ENCODE measurements at regions not wholly inside any gene's neighbourhood (a gene's known extent, or its start where the extent isn't known, plus 50 kb on each side); places are given as distances from the start of the nearest gene placed in this dataset.

DNA sequence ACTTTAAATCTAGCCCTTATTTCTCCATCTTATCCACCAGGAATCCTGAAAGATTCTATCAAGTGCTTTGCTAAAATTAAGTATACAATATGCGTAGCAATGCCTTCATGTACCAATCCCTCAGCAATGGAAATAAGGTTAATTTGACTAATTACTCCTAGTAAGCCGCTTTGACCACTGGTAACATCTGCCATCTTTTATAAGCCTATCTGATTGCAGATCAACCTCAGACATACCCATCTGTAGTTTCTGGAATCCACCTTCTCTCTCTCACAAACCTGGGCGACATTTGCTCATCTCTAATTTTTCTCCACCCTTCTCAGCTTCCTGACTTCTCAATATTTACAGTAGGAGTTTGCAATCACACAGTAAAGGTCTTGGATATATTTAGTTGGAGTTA is 138.8 kb upstream of the CRHR1 start:
- Histone ChIP-seq H3K4me1 (no peaks in the 10 kb centered on the region), H3K27me3 (ENCODE audit: low read depth) (peaks cover 3% of the 10 kb centered on the region; the same call in 1 of the 2 replicates), H3K4me3 (no peak overlapping the region), H3K9me3 (no peaks in the 10 kb centered on the region), H3K36me3 (replicated peaks) (no peaks in the 10 kb centered on the region)
- in situ Hi-C loops (cut with MboI; ENCODE audit: low sequenced_read_pairs), result loop anchor here (25.0 kb wide), 1 partner anchor 208 kb away; the partner anchor contains the start of gene ARHGAP27
- DNase-seq (ENCODE audit: low spot score in 2 of 2), result no peak

GRCh38 chr17:45646288-45646988 is 137.7 kb upstream of the CRHR1 start:
- H3K27me3 ChIP-seq (ENCODE audit: low read depth), result peaks cover 3% of the 10 kb centered on the region; the same call in 1 of the 2 replicates
- no peaks in the 10 kb centered on the region for H3K4me1 ChIP-seq
- no peaks in the 10 kb centered on the region for H3K36me3 ChIP-seq (replicated peaks)
- H3K4me3 ChIP-seq, result no peak overlapping the region
- in situ Hi-C loops (cut with MboI; ENCODE audit: low sequenced_read_pairs), result loop anchor here (25.0 kb wide), 1 partner anchor 209 kb away; the partner anchor contains the start of gene ARHGAP27
- H3K9me3 ChIP-seq, result no peaks in the 10 kb centered on the region
- DNase-seq (ENCODE audit: low spot score in 2 of 2), result no peak

DNA sequence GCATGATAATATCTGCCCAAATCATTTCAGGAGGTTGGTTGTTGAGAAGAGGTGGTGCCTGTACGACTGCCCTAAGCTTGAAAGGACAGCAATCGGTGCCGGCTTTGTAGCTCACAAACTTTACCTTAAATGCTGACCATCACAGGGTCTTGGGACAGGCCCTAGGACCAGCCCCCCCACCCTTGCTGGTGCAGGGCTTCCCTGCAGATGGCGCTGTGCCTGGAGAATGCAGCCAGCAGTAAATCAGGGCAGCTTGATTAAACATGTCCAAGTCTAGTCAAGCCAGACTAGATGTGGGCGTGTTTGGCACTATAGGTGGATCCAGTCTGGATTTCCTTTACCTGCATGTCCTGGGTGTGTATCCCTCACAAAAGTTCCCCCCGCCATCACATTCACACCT is 135.5 kb upstream of the CRHR1 start:
- Histone ChIP-seq H3K4me3 (no peak overlapping the region), H3K27me3 (ENCODE audit: low read depth) (peaks cover 3% of the 10 kb centered on the region; the same call in 1 of the 2 replicates), H3K36me3 (replicated peaks) (no peaks in the 10 kb centered on the region), H3K9me3 (no peaks in the 10 kb centered on the region), H3K4me1 (no peaks in the 10 kb centered on the region)
- peak in 1 of 2 experiments; percentile 33 for DNase-seq (ENCODE audit: low spot score in 2 of 2)
- in situ Hi-C loops (cut with MboI; ENCODE audit: low sequenced_read_pairs), result loop anchor here (25.0 kb wide), 1 partner anchor 211 kb away; the partner anchor contains the start of gene ARHGAP27

- DNase-seq (ENCODE audit: low spot score in 2 of 2), result no peak
- no peaks in the 10 kb centered on the region for H3K9me3 ChIP-seq
- no peaks in the 10 kb centered on the region for H3K4me1 ChIP-seq
- no peaks in the 10 kb centered on the region for H3K36me3 ChIP-seq (replicated peaks)
- in situ Hi-C loops (cut with MboI; ENCODE audit: low sequenced_read_pairs), result loop anchor here (25.0 kb wide), 1 partner anchor 212 kb away; the partner anchor contains the start of gene ARHGAP27
- H3K27me3 ChIP-seq (ENCODE audit: low read depth), result peaks cover 3% of the 10 kb centered on the region; the same call in 1 of the 2 replicates
- no peak overlapping the region for H3K4me3 ChIP-seq
Observed at GRCh38 chr17:45649796-45650195, 134.3 kb upstream of the CRHR1 start.

DNA sequence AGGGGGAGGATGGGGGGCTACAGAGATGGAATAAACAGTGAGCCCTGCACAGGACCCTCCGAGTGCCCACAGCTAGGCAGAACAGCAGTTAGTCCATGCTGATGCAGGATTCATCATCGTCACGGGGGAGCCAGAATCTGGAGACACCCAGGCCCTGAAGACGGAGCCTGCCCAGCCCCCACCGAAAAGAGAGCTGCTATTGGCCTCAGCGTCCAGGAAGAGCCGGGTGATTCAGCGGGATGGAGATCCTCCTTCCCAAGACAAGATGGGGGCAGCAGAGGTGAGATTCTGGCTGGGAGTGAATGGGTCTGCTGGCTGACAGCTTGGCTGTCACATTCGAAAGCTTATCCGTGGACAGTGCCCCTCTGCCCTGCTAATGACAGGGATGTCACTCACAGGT is 133.6 kb upstream of the CRHR1 start:
- in situ Hi-C loops (cut with MboI; ENCODE audit: low sequenced_read_pairs), result no loop called here
- no peak for DNase-seq (ENCODE audit: low spot score in 2 of 2)
- no peak overlapping the region for H3K4me3 ChIP-seq
- no peaks in the 10 kb centered on the region for H3K9me3 ChIP-seq
- no peaks in the 10 kb centered on the region for H3K4me1 ChIP-seq
- no peaks in the 10 kb centered on the region for H3K36me3 ChIP-seq (replicated peaks)
- H3K27me3 ChIP-seq (ENCODE audit: low read depth), result no peaks in the 10 kb centered on the region

DNA sequence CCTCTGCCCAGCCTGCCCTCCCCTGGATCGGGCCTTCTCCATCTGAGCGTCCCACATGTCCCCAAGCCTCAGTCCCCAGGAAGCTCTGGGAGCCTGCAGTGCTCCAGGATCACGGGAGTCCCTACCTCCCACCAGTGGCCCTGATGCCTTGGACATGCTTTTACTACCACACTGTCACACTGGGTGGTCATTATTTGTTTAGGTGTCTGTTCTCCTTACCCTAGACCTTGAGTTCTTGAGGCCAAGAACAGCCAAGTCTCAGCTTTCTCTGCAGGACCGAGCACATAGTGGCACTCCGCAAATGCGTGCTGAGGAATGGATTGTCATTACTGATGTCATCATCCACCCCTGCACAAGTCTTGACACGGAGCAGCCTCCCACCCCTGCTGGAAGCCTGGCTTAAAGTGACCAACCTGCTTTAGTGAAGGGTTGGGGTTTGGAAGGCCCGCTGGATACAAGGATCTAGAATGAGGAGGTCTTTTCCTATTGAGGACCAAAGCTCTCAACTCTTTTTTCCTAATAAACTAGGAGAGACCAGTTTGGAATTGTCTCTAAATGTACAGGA is 132.9 kb upstream of the CRHR1 start:
- no peaks in the 10 kb centered on the region for H3K4me1 ChIP-seq
- DNase-seq (ENCODE audit: low spot score in 2 of 2), result no peak
- no peak overlapping the region for H3K4me3 ChIP-seq
- H3K36me3 ChIP-seq (replicated peaks), result no peaks in the 10 kb centered on the region
- no peaks in the 10 kb centered on the region for H3K9me3 ChIP-seq
- in situ Hi-C loops (cut with MboI; ENCODE audit: low sequenced_read_pairs), result no loop called here
- 0 out of 2 replicates have a peak, but pooled peaks cover under 1% of the 10 kb centered on the region for H3K27me3 ChIP-seq (ENCODE audit: low read depth)

GRCh38 chr17:45653616-45654015 is 130.5 kb upstream of the CRHR1 start:
- H3K36me3 ChIP-seq (replicated peaks), result no peaks in the 10 kb centered on the region
- no peak for DNase-seq (ENCODE audit: low spot score in 2 of 2)
- in situ Hi-C loops (cut with MboI; ENCODE audit: low sequenced_read_pairs), result no loop called here
- H3K27me3 ChIP-seq (ENCODE audit: low read depth), result peaks cover 4% of the 10 kb centered on the region; the same call in 1 of the 2 replicates
- H3K4me3 ChIP-seq, result no peak overlapping the region
- no peaks in the 10 kb centered on the region for H3K9me3 ChIP-seq
- no peaks in the 10 kb centered on the region for H3K4me1 ChIP-seq

- DNase-seq (ENCODE audit: low spot score in 2 of 2), result no peak
- no peaks in the 10 kb centered on the region for H3K9me3 ChIP-seq
- no peaks in the 10 kb centered on the region for H3K36me3 ChIP-seq (replicated peaks)
- in situ Hi-C loops (cut with MboI; ENCODE audit: low sequenced_read_pairs), result no loop called here
- no peaks in the 10 kb centered on the region for H3K4me1 ChIP-seq
- H3K4me3 ChIP-seq, result no peak overlapping the region
- peaks cover 6% of the 10 kb centered on the region; the same call in 1 of the 2 replicates for H3K27me3 ChIP-seq (ENCODE audit: low read depth)
Observed at GRCh38 chr17:45656527-45657181, 127.5 kb upstream of the CRHR1 start.

GRCh38 chr17:45660474-45660873 is 123.6 kb upstream of the CRHR1 start:
- DNase-seq (ENCODE audit: low spot score in 2 of 2), result no peak
- Histone ChIP-seq H3K36me3 (replicated peaks) (no peaks in the 10 kb centered on the region), H3K27me3 (ENCODE audit: low read depth) (peaks cover 13% of the 10 kb centered on the region; the same call in 1 of the 2 replicates), H3K4me3 (no peak overlapping the region), H3K9me3 (peaks cover 4% of the 10 kb centered on the region; the same call in 1 of the 2 replicates), H3K4me1 (no peaks in the 10 kb centered on the region)
- in situ Hi-C loops (cut with MboI; ENCODE audit: low sequenced_read_pairs), result no loop called here

DNA sequence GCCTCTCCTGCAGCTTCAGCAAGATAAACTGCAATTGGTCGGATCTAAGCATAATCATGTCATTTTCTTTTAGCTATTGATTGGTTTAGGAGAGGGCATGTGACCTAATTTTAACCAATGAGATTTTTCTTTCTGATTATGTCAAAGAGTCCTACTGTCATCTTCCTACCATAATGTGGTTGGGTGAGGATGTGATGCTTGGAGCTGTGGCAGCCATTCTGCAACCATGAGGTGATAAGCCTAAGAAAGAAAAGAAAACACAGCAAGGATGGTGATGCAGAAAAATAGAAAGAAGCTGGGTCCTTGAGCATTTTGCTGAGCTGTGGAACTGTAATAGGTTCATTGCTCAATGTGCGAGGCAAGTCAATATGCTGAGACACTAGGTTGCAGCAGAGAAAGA is 121.7 kb upstream of the CRHR1 start:
- DNase-seq (ENCODE audit: low spot score in 2 of 2), result no peak
- peaks cover 4% of the 10 kb centered on the region; the same call in 1 of the 2 replicates for H3K9me3 ChIP-seq
- H3K36me3 ChIP-seq (replicated peaks), result no peaks in the 10 kb centered on the region
- H3K4me3 ChIP-seq, result no peak overlapping the region
- peaks cover 9% of the 10 kb centered on the region; the same call in 1 of the 2 replicates for H3K27me3 ChIP-seq (ENCODE audit: low read depth)
- H3K4me1 ChIP-seq, result no peaks in the 10 kb centered on the region
- in situ Hi-C loops (cut with MboI; ENCODE audit: low sequenced_read_pairs), result no loop called here

- Histone ChIP-seq H3K27me3 (ENCODE audit: low read depth) (peaks cover 9% of the 10 kb centered on the region; the same call in 1 of the 2 replicates), H3K4me1 (no peaks in the 10 kb centered on the region), H3K9me3 (peaks cover 4% of the 10 kb centered on the region; the same call in 1 of the 2 replicates), H3K36me3 (replicated peaks) (no peaks in the 10 kb centered on the region), H3K4me3 (no peak overlapping the region)
- DNase-seq (ENCODE audit: low spot score in 2 of 2), result no peak
- in situ Hi-C loops (cut with MboI; ENCODE audit: low sequenced_read_pairs), result no loop called here
Observed at GRCh38 chr17:45663772-45664171, 120.3 kb upstream of the CRHR1 start.

- Histone ChIP-seq H3K4me1 (no peaks in the 10 kb centered on the region), H3K27me3 (ENCODE audit: low read depth) (peaks cover 12% of the 10 kb centered on the region; the same call in 1 of the 2 replicates), H3K9me3 (peaks cover 4% of the 10 kb centered on the region; the same call in 1 of the 2 replicates), H3K36me3 (replicated peaks) (no peaks in the 10 kb centered on the region), H3K4me3 (no peak overlapping the region)
- in situ Hi-C loops (cut with MboI; ENCODE audit: low sequenced_read_pairs), result no loop called here
- DNase-seq (ENCODE audit: low spot score in 2 of 2), result no peak
Observed at GRCh38 chr17:45664921-45665320, 119.2 kb upstream of the CRHR1 start.

GRCh38 chr17:45666046-45666600 is 118.0 kb upstream of the CRHR1 start:
- Histone ChIP-seq H3K9me3 (peaks cover 4% of the 10 kb centered on the region; the same call in 1 of the 2 replicates), H3K36me3 (replicated peaks) (no peaks in the 10 kb centered on the region), H3K4me3 (no peak overlapping the region), H3K4me1 (no peaks in the 10 kb centered on the region), H3K27me3 (ENCODE audit: low read depth) (peaks cover 17% of the 10 kb centered on the region; the same call in 1 of the 2 replicates)
- in situ Hi-C loops (cut with MboI; ENCODE audit: low sequenced_read_pairs), result no loop called here
- DNase-seq (ENCODE audit: low spot score in 2 of 2), result peak in 1 of 2 experiments; percentile 44

Data from HAP-1 (cell line).